K562 (cell line): ENCODE measurements at regions not wholly inside any gene's neighbourhood (a gene's known extent, or its start where the extent isn't known, plus 50 kb on each side); places are given as distances from the start of the nearest gene placed in this dataset.

ENCODE experiments used
- FOS ChIP-seq: IDR thresholded peaks from 3 replicates; pipeline ENCODE4 v1.6.1; 2011; ENCODE audit not compliant: insufficient read length; ENCODE audit errors: extremely low read depth
- FOXM1 ChIP-seq, 2 experiments: fragments of 450-650 bp in 1 of 2; sonication (generic) in 1 of 2; formaldehyde crosslinking in 1 of 2; IDR thresholded peaks; 2 replicates each; pipeline versions ENCODE4 v1.6.1 to v1.9.0; 2017 to 2022; ENCODE audit warnings: low read depth in 2 of 2, mild to moderate bottlenecking in 2 of 2, missing genetic modification reagents in 1 of 2, moderate library complexity in 1 of 2
- MTA1 ChIP-seq: fragments of 450-650 bp; IDR thresholded peaks from 2 replicates; pipeline ENCODE4 v1.6.1; 2017; ENCODE audit warnings: borderline replicate concordance
- PML ChIP-seq: IDR thresholded peaks from 2 replicates; pipeline ENCODE4 v1.6.1; 2012; ENCODE audit warnings: low read length, inconsistent platforms
- SMARCC2 ChIP-seq: fragments of 450-650 bp; IDR thresholded peaks from 2 replicates; pipeline ENCODE4 v1.6.1; 2017; ENCODE audit warnings: antibody characterized with exemption, moderate library complexity, mild to moderate bottlenecking, low read depth
- TAF1 ChIP-seq: IDR thresholded peaks from 2 replicates; pipeline ENCODE4 v1.6.1; 2011; ENCODE audit warnings: mild to moderate bottlenecking, low read length, moderate library complexity; ENCODE audit not compliant: insufficient read depth, control insufficient read depth, severe bottlenecking; ENCODE audit errors: extremely low read depth
- XRCC5 ChIP-seq: fragments of 200-400 bp; formaldehyde crosslinking; IDR thresholded peaks from 2 replicates; pipeline ENCODE4 v1.6.1; 2017; ENCODE audit warnings: low read depth, mild to moderate bottlenecking, low read length
- YY1 ChIP-seq, 3 experiments: IDR thresholded peaks; 2 replicates each; pipeline ENCODE4 v1.6.1; 2011; ENCODE audit warnings: low read length in 2 of 3, mild to moderate bottlenecking in 2 of 3, moderate library complexity in 2 of 3, borderline replicate concordance in 1 of 3, control low read depth in 1 of 3, low read depth in 1 of 3; ENCODE audit not compliant: insufficient read depth in 3 of 3, insufficient replicate concordance in 2 of 3, control insufficient read depth in 1 of 3, insufficient read length in 1 of 3; ENCODE audit errors: extremely low read depth in 1 of 3
- ZC3H11A ChIP-seq: IDR thresholded peaks from 2 replicates; pipeline ENCODE4 v1.6.1; 2012; ENCODE audit warnings: low read depth, low read length, improper control_type of control experiment
- ZNF778 ChIP-seq: fragments of 450-650 bp; formaldehyde crosslinking; IDR thresholded peaks from 2 replicates; pipeline ENCODE4 v1.4.0; 2020; ENCODE audit warnings: mild to moderate bottlenecking, moderate library complexity
- TF ChIP-seq, protein P1 (sequence below), 3 experiments: IDR thresholded peaks in 2 of 3; conservative IDR thresholded peaks in 1 of 3; 2 replicates each; pipeline ENCODE4 v1.5.1; 2011 to 2012; ENCODE audit warnings: low read length in 3 of 3, mild to moderate bottlenecking in 3 of 3, control low read depth in 2 of 3, improper control_type of control experiment in 1 of 3, inconsistent platforms in 1 of 3, low read depth in 1 of 3, mixed read lengths in 1 of 3, moderate library complexity in 1 of 3; ENCODE audit not compliant: insufficient read depth in 2 of 3

DNA sequence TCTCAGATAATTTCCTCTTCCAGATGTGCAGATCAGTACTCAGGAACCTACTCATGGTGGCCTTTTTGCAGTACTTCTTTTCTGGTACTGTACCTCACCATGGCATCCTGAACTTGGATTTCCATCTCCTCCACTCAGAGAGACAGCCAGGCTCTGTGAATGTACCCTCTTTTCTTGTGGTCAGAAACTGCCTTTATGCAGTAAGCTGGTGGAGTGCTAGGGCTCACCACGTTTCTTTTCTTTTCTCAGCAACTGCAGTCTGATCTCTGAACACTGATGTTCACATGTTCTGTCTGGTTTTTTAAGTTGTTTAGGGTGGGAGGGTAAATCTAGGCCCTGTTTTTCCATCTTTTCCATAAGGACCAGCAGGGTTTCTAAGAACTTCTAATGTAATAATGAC, 99.8 kb upstream of the NRXN3 start:
- TF ChIP-seq YY1 (IDR thresholded peaks at IDR 0.05; ENCODE audit: borderline replicate concordance in 1 of 3, control insufficient read depth in 1 of 3, extremely low read depth in 1 of 3, insufficient read depth in 3 of 3, insufficient read length in 1 of 3, insufficient replicate concordance in 2 of 3, low read depth in 1 of 3, low read length in 2 of 3) (no peak), MTA1 (no peak), PML (no peak), ZNF778 (no peak), ZC3H11A (no peak), FOXM1 (IDR thresholded peaks at IDR 0.05; ENCODE audit: low read depth) (no peak), FOXM1 (CRISPR knock-in tag; IDR thresholded peaks at IDR 0.05; ENCODE audit: low read depth) (no peak), FOS (no peak), SMARCC2 (no peak), XRCC5 (no peak), TAF1 (no peak)
- TF ChIP-seq, protein P1, sequence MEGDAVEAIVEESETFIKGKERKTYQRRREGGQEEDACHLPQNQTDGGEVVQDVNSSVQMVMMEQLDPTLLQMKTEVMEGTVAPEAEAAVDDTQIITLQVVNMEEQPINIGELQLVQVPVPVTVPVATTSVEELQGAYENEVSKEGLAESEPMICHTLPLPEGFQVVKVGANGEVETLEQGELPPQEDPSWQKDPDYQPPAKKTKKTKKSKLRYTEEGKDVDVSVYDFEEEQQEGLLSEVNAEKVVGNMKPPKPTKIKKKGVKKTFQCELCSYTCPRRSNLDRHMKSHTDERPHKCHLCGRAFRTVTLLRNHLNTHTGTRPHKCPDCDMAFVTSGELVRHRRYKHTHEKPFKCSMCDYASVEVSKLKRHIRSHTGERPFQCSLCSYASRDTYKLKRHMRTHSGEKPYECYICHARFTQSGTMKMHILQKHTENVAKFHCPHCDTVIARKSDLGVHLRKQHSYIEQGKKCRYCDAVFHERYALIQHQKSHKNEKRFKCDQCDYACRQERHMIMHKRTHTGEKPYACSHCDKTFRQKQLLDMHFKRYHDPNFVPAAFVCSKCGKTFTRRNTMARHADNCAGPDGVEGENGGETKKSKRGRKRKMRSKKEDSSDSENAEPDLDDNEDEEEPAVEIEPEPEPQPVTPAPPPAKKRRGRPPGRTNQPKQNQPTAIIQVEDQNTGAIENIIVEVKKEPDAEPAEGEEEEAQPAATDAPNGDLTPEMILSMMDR (IDR thresholded peaks at IDR 0.05 in 2 of 3, conservative IDR thresholded peaks at IDR 0.05 in 1 of 3; ENCODE audit: insufficient read depth in 2 of 3, low read depth in 1 of 3, low read length in 3 of 3) = no peak
